HEK293T (cell line): ENCODE measurements at regions not wholly inside any gene's neighbourhood (a gene's known extent, or its start where the extent isn't known, plus 50 kb on each side); places are given as distances from the start of the nearest gene placed in this dataset.
"Not testable (repeated sequence)": the region's sequence is repeated elsewhere in the genome, so short reads cannot be mapped to it uniquely, and the experiment has no call there.

Source experiments
- CTCF ChIA-PET: fragments of 350-600 bp; formaldehyde crosslinking; extraction: SDS; loops from one replicate; lab custom pipeline; 2021; ENCODE audit warnings: antibody characterized with exemption, inconsistent platforms; lab: Yijun Ruan, JAX
- POLR2A ChIA-PET: fragments of 350-600 bp; formaldehyde crosslinking; extraction: SDS; loops from one replicate; lab custom pipeline; 2020; ENCODE audit warnings: antibody characterized with exemption, inconsistent platforms; lab: Yijun Ruan, JAX
- DNase-seq: peaks from one replicate; pipeline ENCODE4 v3.0.0; 2012; ENCODE audit warnings: mixed read lengths; ENCODE audit errors: extremely low spot score
- ARNT ChIP-seq: fragments of 450-650 bp; IDR thresholded peaks from 2 replicates; pipeline ENCODE4 v1.6.1; 2017; ENCODE audit warnings: mild to moderate bottlenecking
- BHLHE40 ChIP-seq: fragments of 450-650 bp; IDR thresholded peaks from 2 replicates; pipeline ENCODE4 v1.6.1; 2016; ENCODE audit warnings: mild to moderate bottlenecking, moderate library complexity, borderline replicate concordance
- CTBP1 ChIP-seq: fragments of 450-650 bp; IDR thresholded peaks from 2 replicates; pipeline ENCODE4 v1.6.1; 2016; ENCODE audit warnings: borderline replicate concordance
- ELF4 ChIP-seq: fragments of 450-650 bp; IDR thresholded peaks from 2 replicates; pipeline ENCODE4 v1.6.1; 2017; ENCODE audit warnings: antibody characterized with exemption
- FOXA1 ChIP-seq: fragments of 450-650 bp; IDR thresholded peaks from 2 replicates; pipeline ENCODE4 v1.6.1; 2016; ENCODE audit warnings: mild to moderate bottlenecking
- FOXK2 ChIP-seq: fragments of 450-650 bp; IDR thresholded peaks from 2 replicates; pipeline ENCODE4 v1.6.1; 2016; ENCODE audit warnings: mild to moderate bottlenecking
- FOXM1 ChIP-seq: fragments of 450-650 bp; IDR thresholded peaks from 2 replicates; pipeline ENCODE4 v1.6.1; 2017; ENCODE audit warnings: mild to moderate bottlenecking, borderline replicate concordance
- HDGF ChIP-seq: fragments of 450-650 bp; IDR thresholded peaks from 2 replicates; pipeline ENCODE4 v1.6.1; 2017; ENCODE audit warnings: antibody characterized with exemption, borderline replicate concordance
- L3MBTL2 ChIP-seq: fragments of 450-650 bp; conservative IDR thresholded peaks from 2 replicates; pipeline ENCODE4 v1.6.1; 2016; ENCODE audit warnings: mild to moderate bottlenecking
- LEF1 ChIP-seq: fragments of 450-650 bp; IDR thresholded peaks from 2 replicates; pipeline ENCODE4 v1.6.1; 2017; ENCODE audit warnings: mild to moderate bottlenecking, borderline replicate concordance
- NFRKB ChIP-seq: fragments of 450-650 bp; IDR thresholded peaks from 2 replicates; pipeline ENCODE4 v1.6.1; 2016; ENCODE audit warnings: mild to moderate bottlenecking, moderate library complexity
- PKNOX1 ChIP-seq: fragments of 450-650 bp; IDR thresholded peaks from 2 replicates; pipeline ENCODE4 v1.6.1; 2016
- SP1 ChIP-seq: fragments of 450-650 bp; IDR thresholded peaks from 2 replicates; pipeline ENCODE4 v1.6.1; 2017
- SUZ12 ChIP-seq: fragments of 450-650 bp; IDR thresholded peaks from 2 replicates; pipeline ENCODE4 v1.6.1; 2016; ENCODE audit warnings: mild to moderate bottlenecking
- TARDBP ChIP-seq: fragments of 450-650 bp; IDR thresholded peaks from 2 replicates; pipeline ENCODE4 v1.6.1; 2016
- ZNF384 ChIP-seq: fragments of 450-650 bp; IDR thresholded peaks from 2 replicates; pipeline ENCODE4 v1.6.1; 2016

GRCh38 chr5:53260446-53260845, 150.9 kb upstream of the MOCS2 start:
- ChIA-PET POLR2A (no interaction called here), CTCF (no interaction called here)

GRCh38 chr5:53261245-53261644, 151.7 kb upstream of the MOCS2 start:
- DNase-seq = no peak
- TF ChIP-seq TARDBP (no peak), L3MBTL2 (no peak), ELF4 (no peak), FOXA1 (no peak), FOXK2 (no peak), ZNF384 (no peak), BHLHE40 (no peak), ARNT (no peak), FOXM1 (no peak), PKNOX1 (no peak), CTBP1 (no peak), LEF1 (no peak), SUZ12 (no peak)
- CTCF ChIA-PET = no interaction called here
- POLR2A ChIA-PET = no interaction called here

More at GRCh38 chr5:53260446-53260845, 150.9 kb upstream of the MOCS2 start:
- TF ChIP-seq ARNT = no peak
- TF ChIP-seq PKNOX1 = no peak
- no peak for TF ChIP-seq BHLHE40
- no peak for TF ChIP-seq FOXK2
- no peak for TF ChIP-seq NFRKB
- no peak for TF ChIP-seq TARDBP
- no peak for TF ChIP-seq SP1
- TF ChIP-seq FOXM1 = no peak
- no peak for TF ChIP-seq SUZ12
- TF ChIP-seq HDGF = no peak
- no peak for DNase-seq

- peak; percentile 18 for DNase-seq
- ChIA-PET POLR2A (no interaction called here), CTCF (no interaction called here)
- TF ChIP-seq FOXA1 (no peak), CTBP1 (no peak), ARNT (no peak), PKNOX1 (no peak), BHLHE40 (no peak), FOXM1 (no peak), HDGF (no peak), NFRKB (no peak), ELF4 (no peak), FOXK2 (no peak), TARDBP (no peak), L3MBTL2 (no peak), LEF1 (no peak), ZNF384 (no peak), SUZ12 (no peak), SP1 (no peak)
These were observed 152.9 kb upstream of the MOCS2 start for GRCh38 chr5:53262348-53262970.

GRCh38 chr5:53263151-53263550, 153.6 kb upstream of the MOCS2 start:
- POLR2A ChIA-PET = no interaction called here
- CTCF ChIA-PET = no interaction called here
- TF ChIP-seq ZNF384 (no peak), CTBP1 (no peak), ELF4 (no peak), TARDBP (no peak), NFRKB (no peak), PKNOX1 (no peak), LEF1 (no peak), BHLHE40 (no peak), FOXK2 (no peak), HDGF (no peak), ARNT (no peak)
- DNase-seq = no peak

GRCh38 chr5:53265043-53265442, 155.5 kb upstream of the MOCS2 start:
- no peak for DNase-seq
- POLR2A ChIA-PET = no interaction called here
- CTCF ChIA-PET = no interaction called here
- no peak for TF ChIP-seq SP1
- no peak for TF ChIP-seq CTBP1
- TF ChIP-seq SUZ12 = no peak
- no peak for TF ChIP-seq FOXA1
- no peak for TF ChIP-seq LEF1
- no peak for TF ChIP-seq BHLHE40
- no peak for TF ChIP-seq ARNT
- TF ChIP-seq ELF4 = no peak
- no peak for TF ChIP-seq FOXK2
- no peak for TF ChIP-seq HDGF
- no peak for TF ChIP-seq ZNF384
- TF ChIP-seq NFRKB = no peak
- TF ChIP-seq TARDBP = no peak
- no peak for TF ChIP-seq L3MBTL2
- TF ChIP-seq FOXM1 = no peak

GRCh38 chr5:53268241-53268640, 158.7 kb upstream of the MOCS2 start:
- CTCF ChIA-PET, DNase-seq, POLR2A ChIA-PET: not testable (repeated sequence)
